ENCODE measurements at regions not wholly inside any gene's neighbourhood (a gene's known extent, or its start where the extent isn't known, plus 50 kb on each side); places are given as distances from the start of the nearest gene placed in this dataset.

DNA sequence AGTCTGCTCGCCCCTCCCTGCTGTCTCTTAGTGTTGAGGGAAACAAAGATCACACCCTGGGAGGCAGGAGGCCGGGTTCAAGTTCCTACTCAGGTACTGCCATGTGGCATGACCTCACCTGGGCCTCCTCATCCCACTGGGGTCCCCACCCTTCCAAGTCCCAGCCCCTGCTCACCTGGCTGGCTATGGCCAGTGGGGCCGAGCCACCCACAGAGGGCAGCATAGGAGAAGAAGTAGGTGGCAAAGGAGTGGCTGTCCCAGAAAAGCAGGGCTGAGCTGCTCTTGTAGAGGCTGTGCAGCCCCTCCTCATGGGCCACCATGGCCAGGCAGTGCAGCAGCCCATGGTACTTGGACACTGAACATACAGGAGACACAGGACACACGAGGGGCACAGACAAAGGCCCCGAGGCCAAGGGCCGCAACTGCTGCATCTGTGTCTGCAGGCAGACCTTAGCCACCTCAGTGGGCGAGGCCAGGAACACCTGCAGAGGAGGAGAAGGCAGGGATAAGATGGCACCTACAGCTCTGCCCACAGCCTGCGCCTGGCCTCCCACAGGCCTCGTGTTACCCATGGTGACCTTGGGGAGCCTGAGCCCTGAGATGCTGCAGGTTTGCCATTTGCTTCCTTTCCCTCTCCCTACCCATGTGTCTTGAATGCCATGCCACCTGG lies 50.6 kb upstream of the MPEG1 start:
- TF ChIP-seq POLR2A (IDR thresholded peaks at IDR 0.05) = no peak
- TF ChIP-seq, protein P1, sequence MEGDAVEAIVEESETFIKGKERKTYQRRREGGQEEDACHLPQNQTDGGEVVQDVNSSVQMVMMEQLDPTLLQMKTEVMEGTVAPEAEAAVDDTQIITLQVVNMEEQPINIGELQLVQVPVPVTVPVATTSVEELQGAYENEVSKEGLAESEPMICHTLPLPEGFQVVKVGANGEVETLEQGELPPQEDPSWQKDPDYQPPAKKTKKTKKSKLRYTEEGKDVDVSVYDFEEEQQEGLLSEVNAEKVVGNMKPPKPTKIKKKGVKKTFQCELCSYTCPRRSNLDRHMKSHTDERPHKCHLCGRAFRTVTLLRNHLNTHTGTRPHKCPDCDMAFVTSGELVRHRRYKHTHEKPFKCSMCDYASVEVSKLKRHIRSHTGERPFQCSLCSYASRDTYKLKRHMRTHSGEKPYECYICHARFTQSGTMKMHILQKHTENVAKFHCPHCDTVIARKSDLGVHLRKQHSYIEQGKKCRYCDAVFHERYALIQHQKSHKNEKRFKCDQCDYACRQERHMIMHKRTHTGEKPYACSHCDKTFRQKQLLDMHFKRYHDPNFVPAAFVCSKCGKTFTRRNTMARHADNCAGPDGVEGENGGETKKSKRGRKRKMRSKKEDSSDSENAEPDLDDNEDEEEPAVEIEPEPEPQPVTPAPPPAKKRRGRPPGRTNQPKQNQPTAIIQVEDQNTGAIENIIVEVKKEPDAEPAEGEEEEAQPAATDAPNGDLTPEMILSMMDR (IDR thresholded peaks at IDR 0.05) = peak in 5 of 6 experiments; percentile 32 to 51 (median 35)

All from Peyer's patch (tissue), 4 donors.